GDM1 (cell line): ENCODE measurements at regions not wholly inside any gene's neighbourhood (a gene's known extent, or its start where the extent isn't known, plus 50 kb on each side); places are given as distances from the start of the nearest gene placed in this dataset.

Source experiments
- DNase-seq: peaks from one replicate; lab custom pipeline; 2025; lab: John Stamatoyannopoulos, UW

DNA sequence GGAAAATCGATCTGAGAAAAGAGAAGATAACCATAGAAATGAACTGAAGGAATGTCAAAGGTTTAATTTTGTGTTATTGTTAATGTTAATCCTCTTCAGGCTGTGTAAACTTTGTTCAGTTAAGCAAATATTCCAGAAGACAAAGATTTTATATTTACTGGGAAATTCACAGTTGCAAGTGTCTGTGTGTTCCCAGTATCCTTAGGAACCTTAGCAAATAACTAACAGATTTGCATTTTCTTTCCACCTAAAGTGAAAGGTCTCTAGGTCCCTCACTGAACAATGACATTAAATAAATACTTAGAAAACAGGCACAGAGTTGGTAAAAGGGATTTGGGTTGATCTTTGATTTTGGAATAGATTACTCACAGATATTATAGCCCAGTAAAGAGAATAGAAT lies 324.7 kb downstream of the C4orf33 start:
- DNase-seq, result no peak

DNA sequence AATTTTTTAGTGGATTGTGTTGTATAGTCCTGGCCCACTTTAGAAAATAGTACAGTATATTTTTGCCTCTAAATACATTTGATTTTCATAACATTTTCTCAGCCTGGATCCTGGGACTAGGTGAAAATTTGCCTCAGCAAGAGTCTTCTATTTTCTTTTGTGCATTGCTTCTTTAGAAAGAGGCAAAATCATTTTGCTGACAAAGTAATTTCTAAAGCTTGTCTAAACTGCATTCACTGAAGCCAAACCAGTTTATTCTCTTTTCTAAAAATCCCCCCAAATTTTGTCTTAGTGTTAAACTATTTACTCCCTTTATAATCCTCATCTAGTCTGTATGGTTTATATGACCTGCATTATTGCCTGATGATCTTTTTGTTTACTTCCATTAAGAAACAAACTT lies 326.3 kb downstream of the C4orf33 start:
- DNase-seq, result no peak

- DNase-seq, result no peak
Measured at GRCh38 chr4:129428454-129428853, 332.5 kb downstream of the C4orf33 start.

DNA sequence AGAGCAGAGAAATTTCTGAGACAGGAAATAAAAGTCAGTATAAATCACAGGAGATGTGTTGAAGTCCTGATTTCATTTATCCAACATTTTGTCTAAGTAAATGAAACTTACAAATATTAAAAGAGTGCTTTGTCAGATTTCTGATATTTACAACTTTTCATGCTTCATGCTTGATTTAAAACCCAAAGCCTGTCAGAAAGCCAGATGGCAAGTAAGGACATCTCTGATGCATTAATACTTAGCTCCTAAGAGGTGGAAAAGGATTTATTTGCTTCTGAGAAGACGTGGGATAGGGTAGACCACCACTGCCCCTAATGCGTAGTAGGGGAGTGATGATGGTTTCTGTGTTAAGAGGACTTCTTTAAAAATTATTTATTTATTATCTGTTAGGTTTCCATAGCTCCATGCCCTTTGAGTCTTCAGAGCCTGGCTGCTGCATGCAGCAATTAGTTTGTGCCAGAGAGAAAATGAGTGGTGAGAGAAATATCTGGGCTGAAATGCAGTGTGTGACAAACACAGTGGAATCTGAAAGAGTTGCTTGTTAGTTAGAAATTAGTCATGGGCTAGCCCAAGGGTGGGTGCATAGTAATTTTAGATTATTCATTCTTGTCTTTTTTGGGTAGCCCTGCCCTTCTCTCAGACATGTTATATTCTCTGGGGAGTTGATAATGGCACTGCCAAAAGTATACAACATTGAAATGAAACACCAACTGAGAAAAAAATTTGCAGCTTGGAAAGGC lies 333.8 kb downstream of the C4orf33 start:
- DNase-seq, result no peak

- DNase-seq, result no peak
Measured at GRCh38 chr4:129437347-129437746, 341.4 kb downstream of the C4orf33 start.

DNA sequence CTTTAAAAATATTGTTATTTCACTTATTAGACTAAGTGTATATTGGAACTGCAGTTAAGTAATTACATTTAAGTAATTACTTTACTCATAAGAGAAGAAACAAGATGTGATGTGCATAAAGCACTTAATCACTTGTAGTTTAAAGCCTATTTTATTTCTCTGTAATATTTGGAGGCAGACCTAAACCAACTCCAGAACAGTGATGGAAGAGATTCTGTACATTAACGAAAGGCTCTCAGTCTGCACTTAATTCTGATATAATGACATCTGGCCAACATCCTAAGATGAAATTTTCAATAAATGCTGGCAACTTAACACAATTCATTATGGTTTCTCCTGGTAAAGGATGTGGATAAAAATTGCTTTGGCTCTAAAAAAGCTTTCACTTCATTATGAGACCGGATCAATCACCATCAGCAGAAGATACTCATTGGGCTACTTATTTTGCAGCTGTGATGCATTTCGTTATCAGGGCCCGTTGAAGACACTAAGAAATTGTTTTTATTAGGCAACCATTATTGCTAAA lies 342.6 kb downstream of the C4orf33 start:
- no peak for DNase-seq

- no peak for DNase-seq
Measured at GRCh38 chr4:129446074-129446473, 350.1 kb downstream of the C4orf33 start.

- DNase-seq, result no peak
Measured at GRCh38 chr4:129453524-129454200, 357.7 kb downstream of the C4orf33 start.

- no peak for DNase-seq
Measured at GRCh38 chr4:129455482-129455881, 359.5 kb downstream of the C4orf33 start.

DNA sequence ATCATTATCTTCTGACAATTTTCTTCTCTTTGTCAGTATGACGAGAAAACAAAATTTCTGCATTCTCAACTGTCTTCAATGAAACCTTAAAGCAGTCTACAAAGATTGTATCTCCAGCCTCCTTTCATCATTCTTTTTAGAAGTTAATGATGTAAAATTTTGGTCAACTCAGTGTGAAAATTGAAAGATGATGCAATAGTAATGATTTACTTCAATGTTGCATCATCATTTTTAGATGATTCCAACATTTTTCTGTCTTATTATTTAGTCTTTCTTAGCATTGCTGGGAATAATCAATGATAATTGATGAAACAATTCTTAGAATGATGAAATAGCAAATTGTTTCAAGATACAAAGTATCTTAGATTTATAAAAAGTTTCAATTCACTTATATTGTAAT lies 372.7 kb downstream of the C4orf33 start:
- DNase-seq, result no peak

GRCh38 chr4:129474698-129475097 lies 378.7 kb downstream of the C4orf33 start:
- DNase-seq, result no peak

- no peak for DNase-seq
Measured at GRCh38 chr4:129481107-129481506, 385.2 kb downstream of the C4orf33 start.

DNA sequence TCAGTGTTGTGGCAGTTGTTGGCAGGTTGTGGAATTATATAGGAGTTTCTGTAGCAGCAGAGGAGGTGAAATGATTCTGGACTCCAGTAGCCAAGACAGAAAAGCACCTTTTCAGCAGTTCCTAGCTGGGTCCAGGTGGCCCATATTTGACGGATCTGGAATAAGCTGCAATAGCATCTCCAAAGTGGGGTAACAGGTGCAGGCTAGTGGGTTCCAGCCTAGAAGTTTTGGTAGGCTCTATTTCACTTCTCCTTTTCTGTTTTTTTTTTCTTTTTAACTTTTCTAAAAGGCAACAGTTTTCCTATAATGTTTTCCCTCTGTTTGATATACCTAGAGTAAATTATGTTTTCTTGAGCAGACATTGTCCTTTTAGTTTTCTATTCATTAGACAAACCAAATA lies 392.5 kb downstream of the C4orf33 start:
- no peak for DNase-seq

DNA sequence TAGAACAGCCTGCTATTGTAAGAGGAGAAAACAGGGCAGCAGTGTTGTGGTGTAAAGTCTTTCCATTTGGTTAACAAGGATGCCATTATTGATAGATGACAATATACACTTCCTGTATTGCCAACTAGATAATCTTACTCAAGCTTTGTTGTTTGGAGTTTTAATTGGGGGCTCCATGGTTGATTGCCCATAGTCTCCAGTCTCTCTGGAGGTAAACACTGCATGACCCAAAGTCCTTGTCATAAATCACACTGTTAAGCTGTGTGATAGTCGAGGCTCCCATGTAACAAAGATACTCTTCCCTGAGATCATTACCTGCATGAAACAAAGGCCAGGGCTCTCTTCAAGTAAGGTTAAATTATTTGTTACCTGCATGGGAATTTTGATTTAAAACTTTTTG lies 394.6 kb downstream of the C4orf33 start:
- DNase-seq, result no peak

DNA sequence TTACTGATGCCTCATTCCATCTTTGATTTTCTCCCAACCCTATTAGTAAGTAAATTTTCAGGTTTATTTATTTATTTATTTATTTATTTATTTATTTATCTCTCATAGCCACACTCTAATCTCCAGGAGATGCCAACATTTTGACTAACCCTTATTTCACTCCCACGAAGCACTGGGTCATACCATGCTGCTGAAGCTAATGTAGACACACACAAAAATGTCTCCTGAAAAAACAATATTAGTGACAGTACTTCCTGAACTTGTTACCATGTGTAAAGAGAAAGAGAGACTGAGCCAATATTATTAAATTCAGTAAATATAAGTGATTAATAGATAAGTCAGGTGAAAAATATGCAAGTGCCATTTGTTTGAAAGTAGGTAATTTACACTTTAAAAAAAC lies 402.7 kb downstream of the C4orf33 start:
- no peak for DNase-seq

GRCh38 chr4:129514852-129515251 lies 418.9 kb downstream of the C4orf33 start:
- DNase-seq, result no peak

DNA sequence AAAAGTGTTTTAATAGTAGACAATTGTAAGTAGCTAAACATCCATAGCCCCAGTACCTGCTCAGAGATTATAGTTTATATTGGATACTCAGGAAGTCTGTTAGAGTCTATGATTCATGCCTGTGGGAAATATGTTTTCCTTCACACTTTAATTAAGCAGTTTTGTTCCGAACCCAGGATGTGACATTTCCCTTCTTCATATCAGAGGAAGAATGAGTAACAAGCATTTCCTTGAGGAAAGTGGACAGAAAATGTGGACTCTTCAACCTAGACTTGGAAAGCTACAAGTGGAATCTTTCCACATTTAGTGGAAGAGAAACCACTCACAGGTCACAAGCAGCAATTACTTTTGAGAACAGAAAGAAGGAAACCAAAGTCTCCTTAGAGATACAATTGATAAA lies 419.4 kb downstream of the C4orf33 start:
- DNase-seq, result no peak

GRCh38 chr4:129526812-129527211 lies 430.9 kb downstream of the C4orf33 start:
- no peak for DNase-seq

GRCh38 chr4:129531253-129531652 lies 435.3 kb downstream of the C4orf33 start:
- DNase-seq, result no peak

GRCh38 chr4:129532573-129532972 lies 436.6 kb downstream of the C4orf33 start:
- DNase-seq, result no peak

GRCh38 chr4:129543299-129543698 lies 447.3 kb downstream of the C4orf33 start:
- no peak for DNase-seq

DNA sequence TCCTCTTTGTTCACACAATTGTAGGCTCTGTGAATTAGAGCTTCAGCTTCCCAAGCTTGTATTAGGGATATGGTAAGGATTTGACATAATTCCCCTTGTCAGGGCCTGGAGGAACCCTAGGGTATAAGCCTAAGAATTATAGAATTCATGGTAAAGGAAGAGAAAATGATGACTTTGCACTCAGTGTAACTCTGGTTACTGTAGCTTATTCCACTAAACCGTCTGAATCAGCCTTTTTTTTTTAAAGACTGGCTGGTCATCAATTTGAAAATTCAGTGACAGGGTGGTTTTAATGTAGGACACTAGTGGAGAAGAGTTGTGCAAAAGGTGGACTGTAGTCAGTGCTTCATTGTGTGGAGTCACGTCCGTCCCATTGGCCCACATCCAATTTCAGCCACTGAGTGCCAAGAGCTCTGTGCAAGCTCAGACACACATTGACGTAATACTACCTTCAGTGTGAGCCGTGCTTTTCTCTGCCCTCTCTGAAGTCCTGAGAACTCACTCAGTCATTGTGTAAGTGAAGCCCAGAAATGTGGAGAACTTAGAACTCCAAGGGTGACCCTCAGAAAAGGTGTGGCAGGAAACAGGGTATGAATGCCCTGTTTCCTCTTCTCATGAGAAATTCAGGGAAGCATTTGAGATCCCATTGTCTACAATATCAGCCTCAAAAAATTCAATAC lies 449.8 kb downstream of the C4orf33 start:
- DNase-seq, result no peak

DNA sequence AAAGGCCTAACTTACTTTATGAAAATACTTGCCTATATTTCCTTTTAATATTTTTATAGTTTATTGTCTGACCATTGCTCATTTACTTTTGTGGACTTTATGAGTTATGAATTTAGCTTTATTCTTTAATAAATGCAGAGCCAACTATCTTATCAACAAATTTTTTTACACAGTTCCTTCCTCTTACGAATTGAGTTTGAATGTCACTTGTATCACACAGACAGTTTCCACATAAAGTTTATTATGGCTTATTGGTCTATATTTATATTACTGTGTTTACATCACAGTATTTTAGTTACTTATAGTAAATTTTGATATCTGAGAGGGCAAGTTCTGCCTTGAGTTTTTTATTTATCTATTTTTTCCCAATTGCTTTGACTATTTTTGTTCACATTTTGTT lies 450.6 kb downstream of the C4orf33 start:
- no peak for DNase-seq
